C4-2B (cell line): ENCODE measurements at regions not wholly inside any gene's neighbourhood (a gene's known extent, or its start where the extent isn't known, plus 50 kb on each side); places are given as distances from the start of the nearest gene placed in this dataset.

Source experiments
- CTCF ChIP-seq: fragments of 450-650 bp; conservative IDR thresholded peaks from 2 replicates; pipeline ENCODE4 v1.5.1; 2017; ENCODE audit warnings: mild to moderate bottlenecking
- ZFX ChIP-seq: fragments of 450-650 bp; IDR thresholded peaks from 2 replicates; pipeline ENCODE4 v1.6.1; 2017

- no peak for TF ChIP-seq CTCF
- TF ChIP-seq ZFX, result no peak
These were observed 370.9 kb upstream of the SMIM31 start for GRCh38 chr4:164383058-164383357.
